MCF 10A (cell line): ENCODE measurements at regions not wholly inside any gene's neighbourhood (a gene's known extent, or its start where the extent isn't known, plus 50 kb on each side); places are given as distances from the start of the nearest gene placed in this dataset.

Experiments used
- BruUV-seq: library from RNA; stranded (reverse); fragments of 400-500 nt; replicated peaks from 2 replicates; lab custom pipeline; 2021; lab: Mats Ljungman, UMichigan
- CTCF ChIA-PET: fragments of 300-600 bp; sonication (Branson Sonifier 250); formaldehyde crosslinking; extraction: SDS; loops from one replicate; lab custom pipeline; 2021; ENCODE audit warnings: antibody characterized with exemption, inconsistent platforms; lab: Yijun Ruan, JAX
- POLR2A ChIA-PET: fragments of 300-600, 350-650 bp; sonication (Branson Sonifier 250); formaldehyde crosslinking; extraction: SDS; loops from one replicate; lab custom pipeline; 2020; ENCODE audit warnings: antibody characterized with exemption, inconsistent platforms; lab: Yijun Ruan, JAX
- DNase-seq: peaks from one replicate; pipeline ENCODE4 v3.0.0-alpha.2; 2018; ENCODE audit not compliant: unreplicated experiment
- H3K27ac Mint-ChIP-seq: one replicate; pipeline ENCODE4 v1.8.0; 2022; ENCODE audit warnings: mild to moderate bottlenecking, low read depth, mixed read lengths; ENCODE audit not compliant: unreplicated experiment
- H3K27me3 Mint-ChIP-seq: one replicate; pipeline ENCODE4 v1.8.0; 2022; ENCODE audit warnings: mixed read lengths; ENCODE audit not compliant: insufficient read depth, unreplicated experiment
- H3K36me3 Mint-ChIP-seq: one replicate; pipeline ENCODE4 v1.8.0; 2022; ENCODE audit warnings: mild to moderate bottlenecking, moderate library complexity, mixed read lengths; ENCODE audit not compliant: insufficient read depth, unreplicated experiment
- H3K4me1 Mint-ChIP-seq: one replicate; pipeline ENCODE4 v1.8.0; 2022; ENCODE audit warnings: mixed read lengths; ENCODE audit not compliant: insufficient read depth, unreplicated experiment
- H3K4me3 Mint-ChIP-seq: one replicate; pipeline ENCODE4 v1.8.0; 2022; ENCODE audit warnings: mild to moderate bottlenecking, moderate library complexity, mixed read lengths; ENCODE audit not compliant: unreplicated experiment
- H3K9me3 Mint-ChIP-seq: one replicate; pipeline ENCODE4 v1.8.0; 2022; ENCODE audit warnings: mixed read lengths; ENCODE audit not compliant: unreplicated experiment
- intact Hi-C: fragments of 100-400 bp; cut with micrococcal nuclease; formaldehyde crosslinking; loops from 2 replicates; pipeline ENCODE4 v1.14.1; 2022
- TF ChIP-seq, protein P1 (sequence below): fragments of 200-600 bp; IDR thresholded peaks from one replicate; pipeline ENCODE4 v1.8.0; 2022; ENCODE audit warnings: antibody characterized with exemption, mild to moderate bottlenecking; ENCODE audit not compliant: unreplicated experiment

DNA sequence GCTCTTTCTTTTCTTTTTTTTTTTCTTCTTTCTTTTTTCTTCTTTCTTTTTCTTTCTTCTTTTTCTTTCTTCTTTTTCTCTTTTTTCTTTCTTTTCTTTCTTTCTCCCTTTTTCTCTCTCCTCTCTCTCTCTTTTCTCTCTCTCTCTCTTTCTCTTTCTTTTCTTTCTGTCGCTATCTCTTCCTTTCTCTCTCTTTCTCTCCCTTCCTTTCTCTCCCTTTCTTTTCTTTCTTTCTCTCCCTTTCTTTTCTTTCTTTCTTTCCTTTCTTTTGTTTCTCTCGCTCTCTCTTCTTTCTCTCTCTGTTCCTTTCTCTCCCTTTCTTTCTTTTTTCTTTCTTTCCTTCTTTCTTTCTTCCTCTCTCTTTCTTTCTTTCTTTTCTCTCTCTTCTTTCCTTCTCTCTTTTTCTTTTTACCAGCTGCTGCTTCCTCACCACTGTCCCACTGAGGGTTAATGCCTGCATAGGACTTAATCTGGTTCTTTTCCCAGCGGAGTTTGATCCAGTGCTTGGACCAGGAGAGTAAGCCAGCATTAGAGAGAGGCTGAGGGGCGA lies 145.4 kb upstream of the SIX2 start:
- CTCF ChIA-PET = interaction anchor here (0.7 kb wide), 1 partner anchor 334 kb away, joined by 3 read pairs; no protein-coding TSS in a partner anchor
- POLR2A ChIA-PET = interaction anchor here (0.9 kb wide), 1 partner anchor 13 kb away, joined by 3 read pairs; no protein-coding TSS in a partner anchor
- Mint-ChIP-seq H3K9me3 (peaks cover 8% of the 10 kb centered on the region), H3K4me1 (no peaks in the 10 kb centered on the region), H3K36me3 (no peaks in the 10 kb centered on the region), H3K27ac (no peak overlapping the region), H3K4me3 (no peak overlapping the region), H3K27me3 (no peaks in the 10 kb centered on the region)
- no TSS peak for BruUV-seq
- TF ChIP-seq, protein P1, sequence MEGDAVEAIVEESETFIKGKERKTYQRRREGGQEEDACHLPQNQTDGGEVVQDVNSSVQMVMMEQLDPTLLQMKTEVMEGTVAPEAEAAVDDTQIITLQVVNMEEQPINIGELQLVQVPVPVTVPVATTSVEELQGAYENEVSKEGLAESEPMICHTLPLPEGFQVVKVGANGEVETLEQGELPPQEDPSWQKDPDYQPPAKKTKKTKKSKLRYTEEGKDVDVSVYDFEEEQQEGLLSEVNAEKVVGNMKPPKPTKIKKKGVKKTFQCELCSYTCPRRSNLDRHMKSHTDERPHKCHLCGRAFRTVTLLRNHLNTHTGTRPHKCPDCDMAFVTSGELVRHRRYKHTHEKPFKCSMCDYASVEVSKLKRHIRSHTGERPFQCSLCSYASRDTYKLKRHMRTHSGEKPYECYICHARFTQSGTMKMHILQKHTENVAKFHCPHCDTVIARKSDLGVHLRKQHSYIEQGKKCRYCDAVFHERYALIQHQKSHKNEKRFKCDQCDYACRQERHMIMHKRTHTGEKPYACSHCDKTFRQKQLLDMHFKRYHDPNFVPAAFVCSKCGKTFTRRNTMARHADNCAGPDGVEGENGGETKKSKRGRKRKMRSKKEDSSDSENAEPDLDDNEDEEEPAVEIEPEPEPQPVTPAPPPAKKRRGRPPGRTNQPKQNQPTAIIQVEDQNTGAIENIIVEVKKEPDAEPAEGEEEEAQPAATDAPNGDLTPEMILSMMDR = no peak
- intact Hi-C loops = no loop called here
- no peak for DNase-seq

DNA sequence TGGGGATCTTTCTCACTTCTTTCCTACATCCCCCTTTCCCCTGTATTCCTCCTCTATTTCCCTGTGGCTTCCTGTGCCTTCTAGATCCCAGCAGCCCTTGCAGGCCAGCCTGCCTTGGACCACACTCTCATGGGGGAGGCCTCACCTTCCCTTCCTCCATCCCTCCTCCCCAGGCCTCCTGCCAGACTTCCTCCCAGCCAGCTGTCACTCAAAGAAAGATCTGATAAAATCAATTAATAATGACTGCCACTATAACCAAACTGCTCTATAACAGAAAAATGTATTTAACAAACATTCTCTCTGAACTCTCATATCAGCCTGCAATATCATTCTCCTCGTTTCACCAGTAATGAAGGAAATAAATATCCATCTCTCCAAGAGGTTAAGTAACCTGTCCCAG lies 144.9 kb upstream of the SIX2 start:
- TF ChIP-seq, protein P1 = no peak
- no peaks in the 10 kb centered on the region for H3K36me3 Mint-ChIP-seq
- no peaks in the 10 kb centered on the region for H3K27me3 Mint-ChIP-seq
- H3K4me1 Mint-ChIP-seq = no peaks in the 10 kb centered on the region
- H3K9me3 Mint-ChIP-seq = peaks cover 13% of the 10 kb centered on the region
- no peak overlapping the region for H3K27ac Mint-ChIP-seq
- H3K4me3 Mint-ChIP-seq = no peak overlapping the region
- no peak for DNase-seq
- CTCF ChIA-PET = no interaction called here
- BruUV-seq = no TSS peak
- POLR2A ChIA-PET = no interaction called here
- intact Hi-C loops = no loop called here

DNA sequence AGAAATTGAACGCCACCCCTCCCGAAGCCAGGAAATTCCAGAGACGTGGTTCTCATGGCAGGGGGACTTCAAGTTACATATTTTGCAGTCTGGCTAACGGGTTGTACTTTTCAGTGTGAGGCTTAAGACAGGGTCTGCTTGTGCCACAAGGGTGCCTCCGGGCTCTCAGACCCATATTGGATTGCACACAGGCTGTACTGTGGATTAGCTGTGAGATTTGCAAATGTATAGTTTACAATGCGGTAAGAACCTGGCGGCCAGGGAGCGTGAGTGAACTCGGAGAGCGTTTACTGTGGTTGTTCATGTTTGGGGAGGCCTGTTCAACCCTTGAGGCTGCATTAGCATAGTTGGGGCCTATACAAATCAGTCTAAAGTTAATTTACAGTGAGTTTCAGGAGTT lies 143.9 kb upstream of the SIX2 start:
- BruUV-seq = no TSS peak
- DNase-seq = no peak
- no peaks in the 10 kb centered on the region for H3K27me3 Mint-ChIP-seq
- H3K4me3 Mint-ChIP-seq = no peak overlapping the region
- peaks cover 17% of the 10 kb centered on the region for H3K9me3 Mint-ChIP-seq
- ChIA-PET CTCF (no interaction called here), POLR2A (no interaction called here)
- no peak overlapping the region for H3K27ac Mint-ChIP-seq
- TF ChIP-seq, protein P1 = no peak
- no peaks in the 10 kb centered on the region for H3K36me3 Mint-ChIP-seq
- H3K4me1 Mint-ChIP-seq = no peaks in the 10 kb centered on the region
- intact Hi-C loops = no loop called here

DNA sequence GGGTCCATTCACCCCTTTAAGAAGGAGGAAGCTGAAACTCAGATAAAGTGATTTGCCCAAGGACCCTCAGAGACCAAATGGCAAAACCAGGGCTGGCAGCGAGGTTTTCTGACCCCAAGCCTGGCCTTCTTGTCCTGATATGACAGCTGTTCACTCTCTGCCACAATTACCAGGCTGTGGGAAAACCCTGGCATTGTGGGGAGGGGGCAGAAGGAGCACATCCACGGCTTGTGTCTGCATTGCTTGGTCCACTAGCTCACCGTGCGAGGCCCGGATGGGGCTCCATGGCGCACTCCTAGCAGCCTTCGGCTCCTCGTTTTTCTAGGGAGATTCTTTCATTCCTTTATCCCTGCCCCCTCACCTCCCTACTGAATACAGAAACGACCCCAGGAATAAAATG lies 143.4 kb upstream of the SIX2 start:
- peaks cover 17% of the 10 kb centered on the region for H3K9me3 Mint-ChIP-seq
- ChIA-PET CTCF (no interaction called here), POLR2A (no interaction called here)
- TF ChIP-seq, protein P1 = no peak
- no TSS peak for BruUV-seq
- intact Hi-C loops = no loop called here
- no peaks in the 10 kb centered on the region for H3K27me3 Mint-ChIP-seq
- no peak overlapping the region for H3K4me3 Mint-ChIP-seq
- H3K4me1 Mint-ChIP-seq = no peaks in the 10 kb centered on the region
- no peak overlapping the region for H3K27ac Mint-ChIP-seq
- H3K36me3 Mint-ChIP-seq = no peaks in the 10 kb centered on the region
- DNase-seq = no peak
